Thyroid gland (tissue), 4 donors: ENCODE measurements at regions not wholly inside any gene's neighbourhood (a gene's known extent, or its start where the extent isn't known, plus 50 kb on each side); places are given as distances from the start of the nearest gene placed in this dataset.

Source experiments
- DNase-seq, 2 donors: peaks; one replicate each; pipeline ENCODE4 v3.0.0-alpha.2; 2019
- H3K27ac ChIP-seq, 3 donors: fragments of 200-600 bp; sonication (generic); 1 replicate in 2 of 3; 2 replicates in 1 of 3; pipeline ENCODE4 v1.5.1; 2016 to 2019; ENCODE audit warnings: mild to moderate bottlenecking in 1 of 3, moderate library complexity in 1 of 3
- H3K27me3 ChIP-seq: fragments of 200-600 bp; sonication (generic); one replicate; pipeline ENCODE4 v1.5.1; 2019
- H3K36me3 ChIP-seq, 2 donors: fragments of 200-600 bp; sonication (generic); one replicate each; pipeline ENCODE4 v1.5.1; 2016 to 2019
- H3K4me1 ChIP-seq, 2 donors: fragments of 200-600 bp; sonication (generic); one replicate each; pipeline ENCODE4 v1.5.1; 2017 to 2019
- H3K4me3 ChIP-seq, 3 donors: fragments of 200-600 bp; sonication (generic); replicated peaks in 1 of 3; 1 replicate in 2 of 3; 2 replicates in 1 of 3; pipeline ENCODE4 v1.5.1; 2016; ENCODE audit warnings: mild to moderate bottlenecking in 1 of 3
- H3K9me3 ChIP-seq: fragments of 200-600 bp; sonication (generic); one replicate; pipeline ENCODE4 v1.5.1; 2017
- POLR2A ChIP-seq, 2 donors: fragments of 450-650 bp; IDR thresholded peaks; one replicate each; pipeline ENCODE4 v1.6.1; 2017; ENCODE audit warnings: antibody characterized with exemption in 2 of 2, mild to moderate bottlenecking in 2 of 2, moderate library complexity in 1 of 2
- WGBS, 2 donors: methylation state at CpG; one replicate each; pipeline ENCODE4 v1.1.5; 2017; 5-methylcytosine and 5-hydroxymethylcytosine counted together
- intact Hi-C: fragments of 100-400 bp; cut with DNase I; formaldehyde crosslinking; loops from one replicate; pipeline ENCODE4 v1.15.1; 2023
- TF ChIP-seq, protein P1 (sequence below), 6 experiments: fragments of 200-600 bp in 3 of 6; fragments of 450-650 bp in 3 of 6; sonication (generic) in 3 of 6; IDR thresholded peaks; one replicate each; pipeline ENCODE4 v1.5.1; 2016 to 2019; ENCODE audit warnings: antibody characterized with exemption in 6 of 6, mild to moderate bottlenecking in 2 of 6, inconsistent platforms in 1 of 6, moderate library complexity in 1 of 6

DNA sequence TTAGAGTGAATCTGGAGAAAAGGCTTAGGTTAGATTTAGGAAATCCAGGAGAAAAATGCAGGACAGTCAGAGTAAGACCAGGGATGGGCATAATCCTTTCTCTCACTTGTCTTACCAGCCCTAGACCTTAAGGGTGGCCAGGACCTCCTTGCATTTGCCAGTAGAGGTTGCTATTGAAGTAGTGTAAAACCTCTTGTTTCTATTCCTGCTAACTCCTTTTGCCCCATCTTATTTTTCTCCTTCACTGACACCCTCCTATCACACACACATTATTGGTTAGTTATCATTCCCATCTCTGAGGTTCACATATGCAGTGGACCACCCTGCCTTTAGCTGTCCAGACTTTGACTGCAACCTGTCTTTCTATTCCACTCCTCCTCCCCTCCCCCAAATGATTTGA is 75.0 kb upstream of the MACF1 start:
- peaks cover 50 to 89% of the 10 kb centered on the region in 2 donors for H3K4me1 ChIP-seq
- H3K9me3 ChIP-seq = no peaks in the 10 kb centered on the region
- H3K27me3 ChIP-seq = no peaks in the 10 kb centered on the region
- TF ChIP-seq, protein P1, sequence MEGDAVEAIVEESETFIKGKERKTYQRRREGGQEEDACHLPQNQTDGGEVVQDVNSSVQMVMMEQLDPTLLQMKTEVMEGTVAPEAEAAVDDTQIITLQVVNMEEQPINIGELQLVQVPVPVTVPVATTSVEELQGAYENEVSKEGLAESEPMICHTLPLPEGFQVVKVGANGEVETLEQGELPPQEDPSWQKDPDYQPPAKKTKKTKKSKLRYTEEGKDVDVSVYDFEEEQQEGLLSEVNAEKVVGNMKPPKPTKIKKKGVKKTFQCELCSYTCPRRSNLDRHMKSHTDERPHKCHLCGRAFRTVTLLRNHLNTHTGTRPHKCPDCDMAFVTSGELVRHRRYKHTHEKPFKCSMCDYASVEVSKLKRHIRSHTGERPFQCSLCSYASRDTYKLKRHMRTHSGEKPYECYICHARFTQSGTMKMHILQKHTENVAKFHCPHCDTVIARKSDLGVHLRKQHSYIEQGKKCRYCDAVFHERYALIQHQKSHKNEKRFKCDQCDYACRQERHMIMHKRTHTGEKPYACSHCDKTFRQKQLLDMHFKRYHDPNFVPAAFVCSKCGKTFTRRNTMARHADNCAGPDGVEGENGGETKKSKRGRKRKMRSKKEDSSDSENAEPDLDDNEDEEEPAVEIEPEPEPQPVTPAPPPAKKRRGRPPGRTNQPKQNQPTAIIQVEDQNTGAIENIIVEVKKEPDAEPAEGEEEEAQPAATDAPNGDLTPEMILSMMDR (IDR thresholded peaks at IDR 0.05) = peak in 3 of 6 experiments; percentile 10 to 18 (median 15)
- no peak for TF ChIP-seq POLR2A (IDR thresholded peaks at IDR 0.05)
- no peak overlapping the region for H3K4me3 ChIP-seq
- DNase-seq = no peak
- intact Hi-C loops = no loop called here
- H3K27ac ChIP-seq = peak overlapping the region; percentile 91 to 93 (median 91)
- H3K36me3 ChIP-seq = no peaks in the 10 kb centered on the region

DNA sequence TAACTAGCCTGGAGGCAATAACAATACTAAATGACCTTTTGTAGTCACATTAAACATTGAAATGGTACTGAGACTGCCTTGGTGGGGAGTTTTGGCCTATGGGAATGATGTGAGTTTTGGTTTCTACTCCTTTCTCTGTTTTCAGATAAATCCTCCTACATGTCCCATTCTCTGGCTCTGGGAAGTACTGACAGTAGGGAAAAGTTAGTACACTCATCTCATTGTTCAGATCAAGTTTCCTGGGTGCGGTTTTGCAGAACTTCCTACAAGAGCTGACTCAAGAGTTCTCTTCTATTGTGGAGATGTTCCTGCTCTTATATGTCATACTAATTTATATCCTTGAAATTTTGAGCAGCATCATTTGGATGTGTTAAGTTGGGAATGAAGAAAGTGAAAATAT is 74.2 kb upstream of the MACF1 start:
- intact Hi-C loops = no loop called here
- whole genome bisulfite sequencing, 2 donors = 55 to 76% methylated on average over 1 of the region's 1 CpG
- Histone ChIP-seq H3K9me3 (no peaks in the 10 kb centered on the region), H3K4me3 (no peak overlapping the region), H3K27ac (peak overlapping the region; percentile 91 to 93 (median 91)), H3K27me3 (no peaks in the 10 kb centered on the region), H3K36me3 (no peaks in the 10 kb centered on the region), H3K4me1 (peaks cover 50 to 98% of the 10 kb centered on the region in 2 donors)
- DNase-seq = no peak
- TF ChIP-seq, protein P1 (IDR thresholded peaks at IDR 0.05) = no peak
- no peak for TF ChIP-seq POLR2A (IDR thresholded peaks at IDR 0.05)

DNA sequence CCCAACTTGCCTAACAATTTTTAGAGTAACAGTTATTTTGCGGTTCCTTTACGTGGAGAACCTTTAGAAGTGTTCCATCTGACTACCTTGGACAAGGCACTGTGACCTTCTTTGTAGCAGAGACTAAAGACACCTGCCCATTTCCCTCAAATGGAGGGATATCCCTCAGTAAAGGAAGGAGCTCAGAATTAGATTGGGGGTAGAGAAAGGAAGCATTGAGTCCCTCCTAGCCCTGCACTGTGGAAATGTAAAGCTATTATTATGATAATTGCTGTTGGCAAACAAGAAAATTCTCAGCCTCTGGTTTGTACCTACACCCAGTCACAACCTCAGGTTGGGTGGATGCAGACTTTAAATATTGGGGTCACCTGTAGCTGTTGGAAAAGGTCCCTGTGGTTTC is 72.6 kb upstream of the MACF1 start:
- Histone ChIP-seq H3K36me3 (no peaks in the 10 kb centered on the region), H3K4me1 (peaks cover 48 to 96% of the 10 kb centered on the region in 2 donors), H3K9me3 (no peaks in the 10 kb centered on the region), H3K4me3 (no peak overlapping the region), H3K27me3 (no peaks in the 10 kb centered on the region), H3K27ac (peak overlapping the region; percentile 90 to 96 (median 91))
- no peak for DNase-seq
- WGBS, 2 donors = 40 to 55% methylated on average over 2 of the region's 2 CpGs
- intact Hi-C loops = no loop called here
- TF ChIP-seq, protein P1 (IDR thresholded peaks at IDR 0.05) = no peak
- TF ChIP-seq POLR2A (IDR thresholded peaks at IDR 0.05) = no peak

DNA sequence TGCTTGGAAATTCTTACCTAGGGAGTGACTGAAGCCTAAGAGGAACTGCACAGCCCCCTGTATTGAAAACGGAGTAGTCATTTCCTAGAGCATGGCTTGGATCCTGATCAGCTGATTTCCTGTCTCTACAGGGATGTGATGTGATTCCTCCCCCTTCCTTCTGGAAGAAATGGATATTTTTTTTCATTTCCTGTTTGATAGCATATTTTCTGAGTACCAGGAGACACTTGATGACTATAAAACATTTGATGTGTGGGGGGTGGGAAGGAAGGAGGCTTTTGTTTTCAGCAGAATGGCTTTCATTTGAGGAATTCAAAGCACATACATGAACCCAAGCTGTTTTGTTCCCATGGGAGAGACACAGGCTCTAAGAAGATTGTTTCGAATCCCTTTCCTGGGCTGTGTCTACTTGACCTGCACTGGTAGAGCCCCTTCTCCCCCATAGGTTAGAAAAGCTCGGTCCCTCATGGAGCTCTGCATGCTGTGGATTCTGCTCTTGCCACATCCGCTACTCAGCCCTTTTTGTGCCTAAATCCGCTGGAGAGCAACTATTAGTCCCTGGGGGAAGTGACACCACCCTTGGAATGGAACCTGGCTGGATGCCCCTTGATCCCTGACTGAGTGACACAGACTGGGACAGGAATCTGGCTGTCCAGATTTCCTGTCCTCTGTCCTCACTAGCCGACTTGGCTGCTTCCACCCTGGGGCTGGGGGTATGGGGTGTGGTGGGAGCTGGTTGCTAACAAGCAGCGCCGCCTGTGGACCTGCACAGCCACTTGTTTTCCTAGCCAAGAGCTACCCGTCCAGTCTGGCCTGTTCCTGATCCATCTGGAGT is 71.8 kb upstream of the MACF1 start:
- H3K27ac ChIP-seq = peak overlapping the region; percentile 90 to 96 (median 91)

DNA sequence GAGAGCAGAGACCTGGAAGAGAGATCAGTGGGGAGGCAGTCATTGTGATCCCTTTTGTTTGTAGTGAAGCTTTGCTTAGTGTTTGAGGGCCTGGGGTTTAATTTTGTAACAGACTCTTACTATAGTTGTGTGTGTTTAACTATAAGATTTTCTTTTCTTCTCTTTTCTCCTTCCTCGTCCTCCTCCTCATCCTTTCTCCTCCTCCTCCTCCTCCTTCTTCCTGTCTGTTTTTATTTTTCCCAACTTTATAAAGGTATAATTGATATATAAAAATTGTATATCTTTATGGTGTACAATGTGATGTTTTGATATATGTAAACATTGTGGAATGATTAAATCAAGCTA is 71.2 kb upstream of the MACF1 start:
- Histone ChIP-seq H3K27ac (peak overlapping the region; percentile 90 to 96 (median 91)), H3K4me3 (no peak overlapping the region), H3K4me1 (peaks cover 42 to 91% of the 10 kb centered on the region in 2 donors), H3K36me3 (no peaks in the 10 kb centered on the region), H3K27me3 (no peaks in the 10 kb centered on the region), H3K9me3 (no peaks in the 10 kb centered on the region)
- intact Hi-C loops = no loop called here
- WGBS, 2 donors = 37 to 42% methylated on average over 1 of the region's 1 CpG
- DNase-seq = no peak
- peak in 1 of 2 donors; percentile 54 for TF ChIP-seq POLR2A (IDR thresholded peaks at IDR 0.05)
- TF ChIP-seq, protein P1 (IDR thresholded peaks at IDR 0.05) = peak in 1 of 6 experiments; percentile 0

More for the DNA sequence above, 71.8 kb upstream of the MACF1 start:
- intact Hi-C loops = no loop called here
- no peaks in the 10 kb centered on the region for H3K9me3 ChIP-seq
- peak in 1 of 2 donors; percentile 35 for TF ChIP-seq POLR2A (IDR thresholded peaks at IDR 0.05)
- TF ChIP-seq, protein P1 (IDR thresholded peaks at IDR 0.05) = peak in 4 of 6 experiments; percentile 38 to 46 (median 41)
- H3K27me3 ChIP-seq = no peaks in the 10 kb centered on the region
- H3K36me3 ChIP-seq = no peaks in the 10 kb centered on the region
- peak; percentile 94 to 95 for DNase-seq
- H3K4me1 ChIP-seq = peaks cover 48 to 96% of the 10 kb centered on the region in 2 donors
- H3K4me3 ChIP-seq = no peak overlapping the region
- WGBS, 2 donors = 32 to 34% methylated on average over 9 of the region's 9 CpGs
